ENCODE measurements at regions not wholly inside any gene's neighbourhood (a gene's known extent, or its start where the extent isn't known, plus 50 kb on each side); places are given as distances from the start of the nearest gene placed in this dataset.

DNA sequence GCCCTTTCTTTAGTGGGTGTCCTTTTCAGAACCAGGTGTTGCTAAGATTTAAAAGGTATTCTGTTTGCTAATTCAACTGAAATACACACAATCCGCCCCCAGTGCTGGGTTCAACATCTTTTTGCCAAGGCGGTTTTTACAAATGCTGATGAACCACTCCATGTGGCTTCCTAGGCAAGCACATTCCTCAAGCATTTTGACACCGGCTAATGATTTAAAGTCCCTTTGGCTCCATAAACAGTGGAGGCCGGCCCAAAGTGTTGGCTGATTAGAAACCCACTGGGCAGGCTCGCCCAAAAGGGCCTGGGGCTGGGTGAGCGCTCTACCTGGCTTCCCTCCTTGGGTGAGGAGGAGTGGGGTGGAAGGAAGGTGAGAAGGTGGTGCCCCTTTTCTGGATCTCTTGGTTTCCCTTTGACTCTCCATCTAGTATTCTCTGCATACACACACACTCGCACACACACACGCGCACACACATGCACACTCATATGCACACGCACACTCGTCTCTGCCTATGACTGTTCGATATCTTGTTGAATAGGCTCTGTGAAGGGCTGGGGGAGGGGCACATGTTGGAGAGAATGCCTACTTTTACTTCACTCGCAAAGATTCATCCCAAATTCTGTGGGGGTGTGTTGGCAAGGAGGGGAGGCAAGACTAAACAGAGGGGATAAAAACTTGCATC lies 66.7 kb upstream of the ARMC2 start:
- TF ChIP-seq POLR2A (IDR thresholded peaks at IDR 0.05): no peak
- TF ChIP-seq, protein P1, sequence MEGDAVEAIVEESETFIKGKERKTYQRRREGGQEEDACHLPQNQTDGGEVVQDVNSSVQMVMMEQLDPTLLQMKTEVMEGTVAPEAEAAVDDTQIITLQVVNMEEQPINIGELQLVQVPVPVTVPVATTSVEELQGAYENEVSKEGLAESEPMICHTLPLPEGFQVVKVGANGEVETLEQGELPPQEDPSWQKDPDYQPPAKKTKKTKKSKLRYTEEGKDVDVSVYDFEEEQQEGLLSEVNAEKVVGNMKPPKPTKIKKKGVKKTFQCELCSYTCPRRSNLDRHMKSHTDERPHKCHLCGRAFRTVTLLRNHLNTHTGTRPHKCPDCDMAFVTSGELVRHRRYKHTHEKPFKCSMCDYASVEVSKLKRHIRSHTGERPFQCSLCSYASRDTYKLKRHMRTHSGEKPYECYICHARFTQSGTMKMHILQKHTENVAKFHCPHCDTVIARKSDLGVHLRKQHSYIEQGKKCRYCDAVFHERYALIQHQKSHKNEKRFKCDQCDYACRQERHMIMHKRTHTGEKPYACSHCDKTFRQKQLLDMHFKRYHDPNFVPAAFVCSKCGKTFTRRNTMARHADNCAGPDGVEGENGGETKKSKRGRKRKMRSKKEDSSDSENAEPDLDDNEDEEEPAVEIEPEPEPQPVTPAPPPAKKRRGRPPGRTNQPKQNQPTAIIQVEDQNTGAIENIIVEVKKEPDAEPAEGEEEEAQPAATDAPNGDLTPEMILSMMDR (IDR thresholded peaks at IDR 0.05): no peak
